Epithelial cell of esophagus (primary cell): ENCODE measurements at regions not wholly inside any gene's neighbourhood (a gene's known extent, or its start where the extent isn't known, plus 50 kb on each side); places are given as distances from the start of the nearest gene placed in this dataset.
A peak's percentile ranks its signal among the peaks of the same experiment; 100 is the strongest.
"Not testable (repeated sequence)": the region's sequence is repeated elsewhere in the genome, so short reads cannot be mapped to it uniquely, and the experiment has no call there.

Source experiments
- DNase-seq: peaks from one replicate; pipeline ENCODE4 v3.0.0; 2010; ENCODE audit warnings: low read depth
- H3K4me3 ChIP-seq: 2 replicates; pipeline ENCODE4 v1.5.1; 2011; ENCODE audit warnings: mild to moderate bottlenecking, low read length, control low read depth
- TF ChIP-seq, protein P1 (sequence below): IDR thresholded peaks from 2 replicates; pipeline ENCODE4 v1.5.1; 2011; ENCODE audit warnings: low read depth, mild to moderate bottlenecking, low read length, control low read depth, inconsistent platforms; ENCODE audit not compliant: insufficient read depth; ENCODE audit errors: missing control alignments

DNA sequence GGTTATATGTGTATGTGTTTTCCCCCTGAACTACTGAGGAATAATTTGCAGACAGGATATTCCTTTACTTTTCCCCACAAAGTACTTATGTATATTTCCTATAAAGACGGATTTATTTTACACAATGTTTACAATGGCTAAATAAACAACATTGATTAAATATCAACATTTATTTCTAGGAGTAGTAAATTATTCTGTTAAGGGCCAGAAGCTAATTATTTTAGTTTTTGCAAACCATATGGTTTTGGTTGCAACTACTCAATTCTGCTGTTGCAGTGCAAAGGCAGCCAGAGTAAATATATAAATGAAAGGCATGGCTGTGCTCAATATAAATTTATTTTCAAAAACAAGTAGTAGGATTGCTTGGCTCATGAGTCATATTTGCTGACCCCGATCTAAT is 907.1 kb upstream of the MBL2 start:
- no peak overlapping the region for H3K4me3 ChIP-seq
- no peak for DNase-seq
- TF ChIP-seq, protein P1, sequence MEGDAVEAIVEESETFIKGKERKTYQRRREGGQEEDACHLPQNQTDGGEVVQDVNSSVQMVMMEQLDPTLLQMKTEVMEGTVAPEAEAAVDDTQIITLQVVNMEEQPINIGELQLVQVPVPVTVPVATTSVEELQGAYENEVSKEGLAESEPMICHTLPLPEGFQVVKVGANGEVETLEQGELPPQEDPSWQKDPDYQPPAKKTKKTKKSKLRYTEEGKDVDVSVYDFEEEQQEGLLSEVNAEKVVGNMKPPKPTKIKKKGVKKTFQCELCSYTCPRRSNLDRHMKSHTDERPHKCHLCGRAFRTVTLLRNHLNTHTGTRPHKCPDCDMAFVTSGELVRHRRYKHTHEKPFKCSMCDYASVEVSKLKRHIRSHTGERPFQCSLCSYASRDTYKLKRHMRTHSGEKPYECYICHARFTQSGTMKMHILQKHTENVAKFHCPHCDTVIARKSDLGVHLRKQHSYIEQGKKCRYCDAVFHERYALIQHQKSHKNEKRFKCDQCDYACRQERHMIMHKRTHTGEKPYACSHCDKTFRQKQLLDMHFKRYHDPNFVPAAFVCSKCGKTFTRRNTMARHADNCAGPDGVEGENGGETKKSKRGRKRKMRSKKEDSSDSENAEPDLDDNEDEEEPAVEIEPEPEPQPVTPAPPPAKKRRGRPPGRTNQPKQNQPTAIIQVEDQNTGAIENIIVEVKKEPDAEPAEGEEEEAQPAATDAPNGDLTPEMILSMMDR = no peak

DNA sequence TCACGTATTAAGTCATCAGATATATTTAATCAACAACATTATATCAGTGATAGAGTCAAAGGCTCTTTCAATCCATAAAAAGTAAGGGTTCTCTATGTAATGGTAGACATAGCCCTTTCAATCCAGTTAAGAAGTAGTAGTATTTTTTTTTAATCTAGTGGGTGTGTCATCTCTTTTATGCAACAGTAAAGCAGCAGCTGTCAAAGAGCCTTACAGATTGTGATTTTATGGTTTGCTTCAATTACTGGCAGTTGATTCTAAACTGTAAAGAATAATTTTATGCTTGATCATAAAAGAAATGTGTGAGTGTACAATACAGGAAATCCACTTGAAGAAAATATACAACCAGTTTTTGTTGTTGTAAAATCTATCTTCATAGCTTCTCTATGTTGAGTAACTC is 902.6 kb upstream of the MBL2 start:
- DNase-seq = no peak
- no peak overlapping the region for H3K4me3 ChIP-seq
- TF ChIP-seq, protein P1 = no peak

DNA sequence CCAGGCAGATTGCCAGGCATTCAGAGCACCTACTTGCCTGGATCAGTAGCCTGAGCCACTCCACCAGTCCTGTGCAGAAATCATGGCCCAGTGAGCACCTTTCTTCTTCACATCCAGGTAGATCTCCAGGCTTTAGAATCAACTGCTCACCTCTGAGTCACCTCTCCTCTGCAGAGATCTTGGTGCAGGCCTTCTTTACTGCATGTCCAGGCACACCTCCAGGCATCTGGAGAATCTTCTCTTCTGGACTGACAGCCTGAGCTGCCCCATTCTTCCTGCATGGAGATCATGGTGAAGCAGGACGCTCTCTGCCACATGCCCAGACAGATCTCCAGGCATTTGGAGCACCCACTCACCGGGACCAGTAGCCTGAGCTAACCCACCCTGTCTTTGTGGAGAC is 894.5 kb upstream of the MBL2 start:
- DNase-seq = peak; percentile 85
- TF ChIP-seq, protein P1 = no peak
- H3K4me3 ChIP-seq = no peak overlapping the region

DNA sequence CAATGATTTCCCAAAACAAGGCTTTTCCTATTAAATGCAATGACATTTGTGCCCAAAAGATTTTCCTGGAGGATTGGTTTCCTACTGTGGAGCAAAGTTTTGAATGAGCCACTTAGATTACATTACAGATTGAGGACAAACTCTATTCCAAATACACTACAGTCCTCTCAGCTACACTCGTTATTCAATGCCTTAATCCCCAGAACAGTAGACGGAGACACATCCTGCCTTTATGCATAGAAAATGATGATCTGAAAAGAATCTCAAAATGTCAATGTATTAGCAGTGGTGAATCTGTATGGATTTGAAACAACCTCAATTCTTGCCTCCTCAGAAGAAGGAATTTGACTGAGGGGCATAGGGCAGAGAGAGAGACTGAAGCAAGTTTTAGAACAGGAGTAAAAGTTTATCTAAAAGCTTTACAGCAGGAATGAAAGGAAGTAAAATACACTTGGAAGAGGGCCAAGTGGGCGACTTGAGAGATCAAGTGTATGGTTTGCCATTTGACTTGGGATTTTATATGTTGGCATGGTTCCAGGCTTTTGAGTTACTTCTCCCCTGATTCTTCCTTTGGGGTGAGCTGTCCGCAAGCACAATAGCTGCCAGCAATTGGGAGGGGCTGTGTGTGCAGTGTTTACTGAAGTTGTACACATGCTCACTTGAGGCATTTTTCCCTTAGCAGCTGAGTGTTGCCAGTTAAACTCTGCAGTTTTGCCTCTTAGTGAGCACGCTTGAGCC is 891.9 kb upstream of the MBL2 start:
- peak; percentile 65 for DNase-seq
- H3K4me3 ChIP-seq = no peak overlapping the region
- TF ChIP-seq, protein P1 = no peak

DNA sequence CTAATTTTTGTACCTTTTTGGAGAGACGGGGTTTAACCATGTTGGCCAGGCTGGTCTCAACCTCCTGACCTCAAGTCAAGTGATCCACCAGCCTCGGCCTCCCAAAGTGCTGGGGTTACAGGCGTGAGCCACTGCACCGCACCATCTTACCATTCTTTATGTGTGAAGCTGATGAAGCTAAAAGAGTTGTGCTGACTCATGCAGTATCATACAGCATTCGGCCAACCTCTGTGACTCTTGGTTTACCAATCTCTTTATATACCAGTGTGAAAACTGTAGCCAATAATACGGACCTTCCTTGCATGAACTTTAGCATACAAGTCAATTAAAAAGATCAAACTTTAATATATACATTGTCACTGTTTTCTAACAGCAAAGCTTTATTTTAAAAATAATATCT is 878.2 kb upstream of the MBL2 start:
- no peak overlapping the region for H3K4me3 ChIP-seq
- peak; percentile 14 for DNase-seq
- TF ChIP-seq, protein P1 = no peak

DNA sequence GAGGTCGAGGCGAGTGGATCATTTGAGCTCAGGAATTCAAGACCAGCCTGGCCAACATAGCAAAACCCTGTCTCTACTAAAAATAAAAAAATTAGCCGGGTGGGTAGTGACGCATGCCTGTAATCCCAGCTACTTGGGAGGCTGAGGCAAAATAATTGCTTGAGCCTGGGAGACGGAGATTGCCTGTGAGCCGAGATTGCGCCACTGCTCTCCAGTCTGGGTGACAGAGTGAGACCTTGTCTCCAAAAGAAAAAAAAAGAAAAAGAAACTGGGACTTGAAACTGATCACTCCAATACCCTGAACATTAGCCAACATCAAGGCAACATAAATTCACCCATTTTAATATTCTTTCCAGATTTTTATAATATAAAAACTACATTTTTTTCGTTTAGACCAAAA is 874.6 kb upstream of the MBL2 start:
- H3K4me3 ChIP-seq, DNase-seq: not testable (repeated sequence)

DNA sequence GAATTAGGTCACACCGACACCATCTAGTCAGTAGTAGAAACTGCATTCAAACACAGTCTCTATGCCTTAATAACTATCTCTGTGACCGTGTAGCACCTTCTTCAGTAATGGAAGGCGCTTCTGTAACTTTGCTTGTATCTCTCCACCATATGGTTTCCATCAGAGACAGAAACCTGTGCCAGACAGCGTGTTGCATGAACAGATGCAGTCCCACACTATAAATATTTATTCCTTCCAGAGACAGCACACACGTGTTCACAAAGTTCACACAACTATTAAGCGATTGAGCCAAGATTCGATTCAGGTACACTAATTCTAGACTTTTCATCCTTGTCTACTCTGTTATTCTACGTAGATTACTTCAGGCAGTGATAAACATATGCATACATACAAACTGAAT is 873.9 kb upstream of the MBL2 start:
- no peak for DNase-seq
- TF ChIP-seq, protein P1 = no peak
- no peak overlapping the region for H3K4me3 ChIP-seq

DNA sequence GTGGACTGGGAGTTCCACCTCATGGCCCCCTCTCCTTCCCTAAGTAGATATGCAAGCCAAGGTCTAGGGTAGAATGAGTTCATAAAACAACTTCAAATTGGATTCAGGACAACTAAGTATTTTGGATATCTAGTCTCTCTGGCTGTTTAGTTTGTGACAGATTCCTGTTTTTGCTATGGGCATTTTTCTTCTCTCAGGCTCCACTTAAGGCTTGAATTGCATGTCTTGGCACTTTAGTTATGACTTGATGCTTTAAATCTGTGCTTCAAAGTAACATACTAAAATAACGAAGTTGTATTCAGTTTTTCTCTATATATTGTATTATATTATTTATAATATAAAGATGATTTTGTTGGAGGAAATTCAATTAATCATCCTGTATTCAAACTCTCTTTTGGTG is 873.4 kb upstream of the MBL2 start:
- TF ChIP-seq, protein P1 = no peak
- no peak overlapping the region for H3K4me3 ChIP-seq
- DNase-seq = no peak
